ENCODE measurements at regions not wholly inside any gene's neighbourhood (a gene's known extent, or its start where the extent isn't known, plus 50 kb on each side); places are given as distances from the start of the nearest gene placed in this dataset.

DNA sequence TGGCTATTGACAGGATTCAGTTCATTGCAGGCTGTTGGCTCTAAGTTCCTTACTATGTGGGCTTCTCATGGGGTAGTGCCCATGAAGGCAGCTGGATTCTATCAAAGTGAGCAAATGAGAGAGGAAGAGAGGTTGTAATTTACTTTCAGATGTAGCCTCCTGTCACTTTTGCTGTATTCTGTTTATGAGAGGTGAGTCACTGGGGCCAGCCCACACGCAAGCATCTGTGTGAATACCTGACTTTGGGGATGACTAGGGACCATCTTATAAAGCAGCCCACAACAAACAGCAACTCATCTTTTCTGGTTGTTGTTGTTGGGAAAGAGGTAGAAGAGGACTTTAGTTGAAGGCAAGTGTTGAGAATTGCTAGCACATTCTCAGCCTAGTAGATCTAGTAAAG, 506.3 kb upstream of the GRM7 start:
- TF ChIP-seq, protein P1, sequence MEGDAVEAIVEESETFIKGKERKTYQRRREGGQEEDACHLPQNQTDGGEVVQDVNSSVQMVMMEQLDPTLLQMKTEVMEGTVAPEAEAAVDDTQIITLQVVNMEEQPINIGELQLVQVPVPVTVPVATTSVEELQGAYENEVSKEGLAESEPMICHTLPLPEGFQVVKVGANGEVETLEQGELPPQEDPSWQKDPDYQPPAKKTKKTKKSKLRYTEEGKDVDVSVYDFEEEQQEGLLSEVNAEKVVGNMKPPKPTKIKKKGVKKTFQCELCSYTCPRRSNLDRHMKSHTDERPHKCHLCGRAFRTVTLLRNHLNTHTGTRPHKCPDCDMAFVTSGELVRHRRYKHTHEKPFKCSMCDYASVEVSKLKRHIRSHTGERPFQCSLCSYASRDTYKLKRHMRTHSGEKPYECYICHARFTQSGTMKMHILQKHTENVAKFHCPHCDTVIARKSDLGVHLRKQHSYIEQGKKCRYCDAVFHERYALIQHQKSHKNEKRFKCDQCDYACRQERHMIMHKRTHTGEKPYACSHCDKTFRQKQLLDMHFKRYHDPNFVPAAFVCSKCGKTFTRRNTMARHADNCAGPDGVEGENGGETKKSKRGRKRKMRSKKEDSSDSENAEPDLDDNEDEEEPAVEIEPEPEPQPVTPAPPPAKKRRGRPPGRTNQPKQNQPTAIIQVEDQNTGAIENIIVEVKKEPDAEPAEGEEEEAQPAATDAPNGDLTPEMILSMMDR (IDR thresholded peaks at IDR 0.05), result no peak
- no peak for TF ChIP-seq POLR2A (IDR thresholded peaks at IDR 0.05)
